HG03469 (cell line): ENCODE measurements at regions not wholly inside any gene's neighbourhood (a gene's known extent, or its start where the extent isn't known, plus 50 kb on each side); places are given as distances from the start of the nearest gene placed in this dataset.

ENCODE experiments used
- ATAC-seq: cut with Tn5 transposase; IDR thresholded peaks from one replicate; pipeline ENCODE4 v1.9.1; 2021; ENCODE audit warnings: mild to moderate bottlenecking, moderate library complexity, moderate number of reproducible peaks; ENCODE audit not compliant: unreplicated experiment

GRCh38 chr15:66848116-66848515, 146.1 kb downstream of the SMAD6 start:
- no peak for ATAC-seq

- ATAC-seq = no peak
Measured at GRCh38 chr15:66848686-66849392, 146.8 kb downstream of the SMAD6 start.

- ATAC-seq = no peak
Measured at GRCh38 chr15:66849393-66849745, 147.3 kb downstream of the SMAD6 start.

GRCh38 chr15:66849746-66850077, 147.7 kb downstream of the SMAD6 start:
- ATAC-seq = no peak

GRCh38 chr15:66850078-66850991, 148.3 kb downstream of the SMAD6 start:
- ATAC-seq = no peak

GRCh38 chr15:66850996-66851310, 148.9 kb downstream of the SMAD6 start:
- no peak for ATAC-seq

- ATAC-seq = no peak
Measured at GRCh38 chr15:66851311-66852063, 149.5 kb downstream of the SMAD6 start.

- no peak for ATAC-seq
Measured at GRCh38 chr15:66852064-66852905, 150.2 kb downstream of the SMAD6 start.

- no peak for ATAC-seq
Measured at GRCh38 chr15:66854012-66854965, 152.3 kb downstream of the SMAD6 start.

- no peak for ATAC-seq
Measured at GRCh38 chr15:66855041-66855440, 153.0 kb downstream of the SMAD6 start.

- ATAC-seq = no peak
Measured at GRCh38 chr15:66857694-66858093, 155.7 kb downstream of the SMAD6 start.

GRCh38 chr15:66858423-66859207, 156.6 kb downstream of the SMAD6 start:
- ATAC-seq = no peak

GRCh38 chr15:66859688-66860253, 157.7 kb downstream of the SMAD6 start:
- no peak for ATAC-seq

GRCh38 chr15:66860844-66861243, 158.8 kb downstream of the SMAD6 start:
- ATAC-seq = no peak

GRCh38 chr15:66862111-66862939, 160.3 kb downstream of the SMAD6 start:
- ATAC-seq = no peak

- ATAC-seq = no peak
Measured at GRCh38 chr15:66862940-66863335, 160.9 kb downstream of the SMAD6 start.

- ATAC-seq = no peak
Measured at GRCh38 chr15:66863390-66864085, 161.5 kb downstream of the SMAD6 start.
